ENCODE measurements at regions not wholly inside any gene's neighbourhood (a gene's known extent, or its start where the extent isn't known, plus 50 kb on each side); places are given as distances from the start of the nearest gene placed in this dataset.

DNA sequence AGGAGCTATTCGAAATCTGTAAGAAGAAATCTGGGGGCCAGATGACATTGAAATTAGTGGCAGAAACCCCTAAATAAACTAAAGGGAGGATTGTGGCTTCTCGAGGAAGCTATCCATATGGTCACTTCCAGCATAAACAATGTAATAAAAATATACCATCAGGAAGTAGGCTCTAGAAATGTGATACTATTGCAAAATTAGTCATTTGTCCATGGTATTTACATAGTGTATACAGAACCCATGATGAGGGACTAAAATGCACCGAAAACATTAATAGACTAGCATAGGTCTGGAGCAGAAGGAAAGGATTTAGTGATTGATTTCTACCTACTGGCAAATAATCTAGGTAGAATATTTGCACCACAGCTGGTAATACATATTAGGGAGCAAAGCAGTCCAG, 1344.0 kb downstream of the FSTL5 start:
- TF ChIP-seq, protein P1, sequence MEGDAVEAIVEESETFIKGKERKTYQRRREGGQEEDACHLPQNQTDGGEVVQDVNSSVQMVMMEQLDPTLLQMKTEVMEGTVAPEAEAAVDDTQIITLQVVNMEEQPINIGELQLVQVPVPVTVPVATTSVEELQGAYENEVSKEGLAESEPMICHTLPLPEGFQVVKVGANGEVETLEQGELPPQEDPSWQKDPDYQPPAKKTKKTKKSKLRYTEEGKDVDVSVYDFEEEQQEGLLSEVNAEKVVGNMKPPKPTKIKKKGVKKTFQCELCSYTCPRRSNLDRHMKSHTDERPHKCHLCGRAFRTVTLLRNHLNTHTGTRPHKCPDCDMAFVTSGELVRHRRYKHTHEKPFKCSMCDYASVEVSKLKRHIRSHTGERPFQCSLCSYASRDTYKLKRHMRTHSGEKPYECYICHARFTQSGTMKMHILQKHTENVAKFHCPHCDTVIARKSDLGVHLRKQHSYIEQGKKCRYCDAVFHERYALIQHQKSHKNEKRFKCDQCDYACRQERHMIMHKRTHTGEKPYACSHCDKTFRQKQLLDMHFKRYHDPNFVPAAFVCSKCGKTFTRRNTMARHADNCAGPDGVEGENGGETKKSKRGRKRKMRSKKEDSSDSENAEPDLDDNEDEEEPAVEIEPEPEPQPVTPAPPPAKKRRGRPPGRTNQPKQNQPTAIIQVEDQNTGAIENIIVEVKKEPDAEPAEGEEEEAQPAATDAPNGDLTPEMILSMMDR (IDR thresholded peaks at IDR 0.05): no peak
- TF ChIP-seq POLR2A (IDR thresholded peaks at IDR 0.05): no peak
- no peak for TF ChIP-seq EP300 (IDR thresholded peaks at IDR 0.05)

Data from gastroesophageal sphincter (tissue), 3 donors.